Heart right ventricle (tissue), 16 donors: ENCODE measurements at regions not wholly inside any gene's neighbourhood (a gene's known extent, or its start where the extent isn't known, plus 50 kb on each side); places are given as distances from the start of the nearest gene placed in this dataset.

Source experiments
- ATAC-seq, 8 donors: fragments of 200-7000 bp; cut with Tn5 transposase; one replicate each; pipeline ENCODE4 v1.9.1; 2020; ENCODE audit warnings: mild to moderate bottlenecking in 8 of 8, moderate library complexity in 8 of 8, moderate number of reproducible peaks in 1 of 8
- DNase-seq, 2 donors: peaks; one replicate each; pipeline ENCODE4 v3.0.0-alpha.2; 2020
- H3K27ac ChIP-seq, 10 donors: fragments of 200-600 bp; sonication (generic) in 2 of 10; one replicate each; pipeline versions ENCODE4 v1.5.0 to v1.8.0; 2020 to 2022; ENCODE audit warnings: mild to moderate bottlenecking in 3 of 10
- H3K27me3 ChIP-seq, 7 donors: fragments of 200-600 bp; one replicate each; pipeline ENCODE4 v1.8.0; 2021 to 2022; ENCODE audit warnings: mild to moderate bottlenecking in 2 of 7
- H3K36me3 ChIP-seq, 9 donors: fragments of 200-600 bp; sonication (generic) in 1 of 9; one replicate each; pipeline versions ENCODE4 v1.5.0 to v1.8.0; 2020 to 2022; ENCODE audit warnings: mild to moderate bottlenecking in 2 of 9
- H3K4me1 ChIP-seq, 9 donors: fragments of 200-600 bp; sonication (generic) in 1 of 9; one replicate each; pipeline versions ENCODE4 v1.5.0 to v1.8.0; 2020 to 2022; ENCODE audit warnings: mild to moderate bottlenecking in 4 of 9
- H3K4me3 ChIP-seq, 10 donors: fragments of 200-600 bp; sonication (generic) in 2 of 10; one replicate each; pipeline versions ENCODE4 v1.5.0 to v1.8.0; 2020 to 2022; ENCODE audit warnings: mild to moderate bottlenecking in 7 of 10, moderate library complexity in 2 of 10
- H3K9me3 ChIP-seq, 11 donors: fragments of 200-600 bp in 10 of 11; sonication (generic) in 2 of 11; one replicate each; pipeline versions ENCODE4 v1.5.0 to v1.8.0; 2013 to 2022; ENCODE audit warnings: mild to moderate bottlenecking in 2 of 11, control low read depth in 1 of 11, moderate library complexity in 1 of 11
- WGBS, 2 donors: extraction: QIAGEN DNeasy Blood & Tissue Kit; methylation state at CpG; one replicate each; pipeline ENCODE4 v1.1.7; 2013; ENCODE audit warnings: inconsistent platforms in 1 of 2; 5-methylcytosine and 5-hydroxymethylcytosine counted together
- intact Hi-C, 10 donors: fragments of 100-400 bp; cut with DNase I; formaldehyde crosslinking; loops; one replicate each; pipeline versions ENCODE4 v1.11.1 to v1.14.2; 2022
- TF ChIP-seq, protein P1 (sequence below), 9 donors: fragments of 200-600 bp; sonication (generic) in 2 of 9; IDR thresholded peaks; one replicate each; pipeline versions ENCODE4 v1.5.0 to v1.8.0; 2021 to 2022; ENCODE audit warnings: antibody characterized with exemption in 9 of 9, mild to moderate bottlenecking in 5 of 9, moderate library complexity in 1 of 9
- donor health status: Arrhythmogenic right ventricular cardiomyopathy.
- donor health status: ischemic (EF 13 %, LVEDD 7.1; RV severe dilation, severe dysfunction).
- donor health status: healthy with polysubstance abuse.
- donor health status: DM: no; HTN: yes; CAD: no.
- donor health status: DM: no; HTN: no; CAD: no.
- donor health status: ischemic (EF 25% LVEDD 6.9; RV normal size, moderate dysfunction).
- donor health status: ischemic (EF 25% LVEDD 5.7; RV mildly dilated, moderate dysfunction).
- donor health status: healthy.
- donor health status: DM: yes; HTN: yes; CAD: no.
- donor health status: Ischemic cardiomyopathy.
- donor health status: ischemic (EF 35%, LVEDD 5.7; RV mildly dilated, moderate dysfunction).
- donor health status: nonischemic (EF 11% LVEDD 7.7; RV severe dilation, severe dysfunction).
- donor health status: DM: yes; HTN: yes; CAD: no.
- donor health status: PGD.
- donor health status: ischemic (EF 29% LVEDD 5.4; RV normal size, mild dysfunction).
- donor health status: nonischemic (EF 23%, LVEDD 6.1; RV moderate dilation, normal function).

DNA sequence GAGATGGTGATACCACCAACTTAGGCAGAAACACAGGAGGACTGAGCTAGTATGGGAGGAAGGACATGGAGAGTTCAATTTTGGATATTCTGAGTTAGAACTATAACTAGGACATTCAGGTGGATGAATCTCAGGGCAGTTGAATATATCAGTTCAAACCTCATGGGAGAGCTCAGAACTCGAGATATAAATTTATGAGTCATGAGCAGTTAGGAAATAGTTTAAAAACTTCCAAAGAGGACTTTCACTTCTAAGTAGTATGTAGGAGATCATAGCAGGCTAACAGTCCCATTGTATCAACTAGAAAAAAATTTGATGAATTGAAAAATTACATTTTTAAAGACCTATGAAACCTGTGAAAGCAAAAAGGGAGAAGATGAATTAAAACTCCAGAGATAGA, 436.2 kb upstream of the LARGE1 start:
- no peak overlapping the region for H3K27ac ChIP-seq
- H3K36me3 ChIP-seq, result no peaks in the 10 kb centered on the region
- TF ChIP-seq, protein P1, sequence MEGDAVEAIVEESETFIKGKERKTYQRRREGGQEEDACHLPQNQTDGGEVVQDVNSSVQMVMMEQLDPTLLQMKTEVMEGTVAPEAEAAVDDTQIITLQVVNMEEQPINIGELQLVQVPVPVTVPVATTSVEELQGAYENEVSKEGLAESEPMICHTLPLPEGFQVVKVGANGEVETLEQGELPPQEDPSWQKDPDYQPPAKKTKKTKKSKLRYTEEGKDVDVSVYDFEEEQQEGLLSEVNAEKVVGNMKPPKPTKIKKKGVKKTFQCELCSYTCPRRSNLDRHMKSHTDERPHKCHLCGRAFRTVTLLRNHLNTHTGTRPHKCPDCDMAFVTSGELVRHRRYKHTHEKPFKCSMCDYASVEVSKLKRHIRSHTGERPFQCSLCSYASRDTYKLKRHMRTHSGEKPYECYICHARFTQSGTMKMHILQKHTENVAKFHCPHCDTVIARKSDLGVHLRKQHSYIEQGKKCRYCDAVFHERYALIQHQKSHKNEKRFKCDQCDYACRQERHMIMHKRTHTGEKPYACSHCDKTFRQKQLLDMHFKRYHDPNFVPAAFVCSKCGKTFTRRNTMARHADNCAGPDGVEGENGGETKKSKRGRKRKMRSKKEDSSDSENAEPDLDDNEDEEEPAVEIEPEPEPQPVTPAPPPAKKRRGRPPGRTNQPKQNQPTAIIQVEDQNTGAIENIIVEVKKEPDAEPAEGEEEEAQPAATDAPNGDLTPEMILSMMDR (IDR thresholded peaks at IDR 0.05), result no peak
- intact Hi-C loops, result no loop called here
- H3K27me3 ChIP-seq, result peaks cover 0 to 10% (median 0%) of the 10 kb centered on the region in 7 donors
- ATAC-seq (no peak), DNase-seq (no peak)
- H3K4me3 ChIP-seq, result no peak overlapping the region
- 62 to 64% methylated on average over 1 of the region's 1 CpG for WGBS, 2 donors
- H3K4me1 ChIP-seq, result no peaks in the 10 kb centered on the region
- no peaks in the 10 kb centered on the region for H3K9me3 ChIP-seq

GRCh38 chr22:34370711-34371110, 450.4 kb upstream of the LARGE1 start:
- ATAC-seq (no peak), DNase-seq (no peak)
- Histone ChIP-seq H3K27me3 (peaks cover 0 to 6% (median 0%) of the 10 kb centered on the region in 7 donors), H3K4me1 (no peaks in the 10 kb centered on the region), H3K27ac (no peak overlapping the region), H3K36me3 (no peaks in the 10 kb centered on the region), H3K9me3 (peaks cover 0 to 36% (median 6%) of the 10 kb centered on the region in 11 donors), H3K4me3 (no peak overlapping the region)
- TF ChIP-seq, protein P1 (IDR thresholded peaks at IDR 0.05), result no peak
- intact Hi-C loops, result no loop called here
- WGBS, 2 donors, result 74% methylated on average over 2 of the region's 2 CpGs

DNA sequence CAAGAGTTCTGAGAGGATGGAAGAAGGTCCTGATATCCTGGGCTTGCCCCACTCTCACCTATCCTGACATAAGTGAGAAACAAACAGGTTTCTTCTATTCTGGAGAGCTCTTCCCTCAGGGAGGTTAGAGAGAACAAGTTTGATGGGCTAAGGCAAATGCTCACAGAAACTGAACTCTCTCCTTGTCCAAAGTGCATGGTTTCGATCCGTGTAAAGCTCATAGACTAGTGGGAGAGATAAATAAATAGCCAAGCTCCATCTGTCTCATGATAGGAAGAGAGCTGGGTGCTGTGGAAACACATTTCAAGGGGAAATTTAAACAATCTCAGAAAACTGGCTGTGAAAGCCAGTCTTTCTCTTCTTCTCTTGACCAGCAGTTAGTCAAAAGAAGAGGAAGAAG, 459.5 kb upstream of the LARGE1 start:
- peaks cover 0 to 10% (median 0%) of the 10 kb centered on the region in 11 donors for H3K9me3 ChIP-seq
- DNase-seq, result no peak
- no peak for ATAC-seq
- H3K27me3 ChIP-seq, result peaks cover 0 to 4% (median 0%) of the 10 kb centered on the region in 7 donors
- no peaks in the 10 kb centered on the region for H3K4me1 ChIP-seq
- WGBS, 2 donors, result 77 to 83% methylated on average over 2 of the region's 2 CpGs
- TF ChIP-seq, protein P1 (IDR thresholded peaks at IDR 0.05), result no peak
- no peak overlapping the region for H3K27ac ChIP-seq
- H3K36me3 ChIP-seq, result no peaks in the 10 kb centered on the region
- intact Hi-C loops, result no loop called here
- no peak overlapping the region for H3K4me3 ChIP-seq

- Histone ChIP-seq H3K27ac (no peak overlapping the region), H3K36me3 (no peaks in the 10 kb centered on the region), H3K4me1 (no peaks in the 10 kb centered on the region), H3K4me3 (no peak overlapping the region), H3K9me3 (peaks cover 0 to 10% (median 0%) of the 10 kb centered on the region in 11 donors), H3K27me3 (peaks cover 0 to 4% (median 0%) of the 10 kb centered on the region in 7 donors)
- 82 to 84% methylated on average over 4 of the region's 4 CpGs for WGBS, 2 donors
- TF ChIP-seq, protein P1 (IDR thresholded peaks at IDR 0.05), result no peak
- intact Hi-C loops, result no loop called here
- DNase-seq (no peak), ATAC-seq (no peak)
Measured at GRCh38 chr22:34380532-34380931, 460.3 kb upstream of the LARGE1 start.
